T-helper 1 cell treated with Interleukin-12 subunit alpha and Interleukin-12 subunit beta and Interleukin-4 antibody, amounts not matched to agents 30 ng/mL and 1 ng/mL, for 36 hours (primary cell): ENCODE measurements at regions not wholly inside any gene's neighbourhood (a gene's known extent, or its start where the extent isn't known, plus 50 kb on each side); places are given as distances from the start of the nearest gene placed in this dataset.

Experiments used
- intact Hi-C: fragments of 100-400 bp; cut with micrococcal nuclease; formaldehyde crosslinking; loops from one replicate; pipeline ENCODE4 v1.15.1; 2024

GRCh38 chr13:24005755-24006281, 108.5 kb upstream of the C1QTNF9B start:
- intact Hi-C loops: no loop called here

- intact Hi-C loops: no loop called here
Observed at GRCh38 chr13:24006520-24007248, 109.4 kb upstream of the C1QTNF9B start.

- intact Hi-C loops: no loop called here
Observed at GRCh38 chr13:24007979-24008620, 110.8 kb upstream of the C1QTNF9B start.

- intact Hi-C loops: no loop called here
Observed at GRCh38 chr13:24008679-24009078, 111.4 kb upstream of the C1QTNF9B start.

GRCh38 chr13:24011266-24011665, 114.0 kb upstream of the C1QTNF9B start:
- intact Hi-C loops: no loop called here

GRCh38 chr13:24012648-24013047, 115.3 kb upstream of the C1QTNF9B start:
- intact Hi-C loops: no loop called here

- intact Hi-C loops: no loop called here
Observed at GRCh38 chr13:24013189-24013588, 115.9 kb upstream of the C1QTNF9B start.

- intact Hi-C loops: no loop called here
Observed at GRCh38 chr13:24016046-24016445, 118.7 kb upstream of the C1QTNF9B start.

GRCh38 chr13:24022568-24022967, 125.3 kb upstream of the C1QTNF9B start:
- intact Hi-C loops: loop anchor here (5.0 kb wide), 1 partner anchor 60 kb away; no protein-coding TSS in a partner anchor

- intact Hi-C loops: loop anchor here (5.0 kb wide), 1 partner anchor 61 kb away; no protein-coding TSS in a partner anchor
Observed at GRCh38 chr13:24023073-24023472, 125.8 kb upstream of the C1QTNF9B start.

- intact Hi-C loops: no loop called here
Observed at GRCh38 chr13:24027494-24027893, 130.2 kb upstream of the C1QTNF9B start.

GRCh38 chr13:24032252-24032651, 128.3 kb upstream of the SPATA13 start:
- intact Hi-C loops: no loop called here

GRCh38 chr13:24032674-24033073, 127.8 kb upstream of the SPATA13 start:
- intact Hi-C loops: no loop called here

- intact Hi-C loops: no loop called here
Observed at GRCh38 chr13:24033527-24034302, 126.8 kb upstream of the SPATA13 start.

- intact Hi-C loops: no loop called here
Observed at GRCh38 chr13:24035411-24035810, 125.1 kb upstream of the SPATA13 start.

- intact Hi-C loops: no loop called here
Observed at GRCh38 chr13:24036115-24036514, 124.4 kb upstream of the SPATA13 start.

GRCh38 chr13:24038405-24038804, 122.1 kb upstream of the SPATA13 start:
- intact Hi-C loops: loop anchor here (2.0 kb wide), 1 partner anchor 72 kb away; no protein-coding TSS in a partner anchor

GRCh38 chr13:24038841-24039330, 121.6 kb upstream of the SPATA13 start:
- intact Hi-C loops: loop anchor here (2.0 kb wide), 1 partner anchor 72 kb away; no protein-coding TSS in a partner anchor

GRCh38 chr13:24039621-24040475, 120.7 kb upstream of the SPATA13 start:
- intact Hi-C loops: loop anchor here (1.0 to 2.0 kb wide), 2 partner anchors 73 to 175 kb away; no protein-coding TSS in a partner anchor

- intact Hi-C loops: loop anchor here (1.0 kb wide), 1 partner anchor 174 kb away; no protein-coding TSS in a partner anchor
Observed at GRCh38 chr13:24040835-24041234, 119.7 kb upstream of the SPATA13 start.
